ENCODE measurements at regions not wholly inside any gene's neighbourhood (a gene's known extent, or its start where the extent isn't known, plus 50 kb on each side); places are given as distances from the start of the nearest gene placed in this dataset.

- POLR2A ChIA-PET, result no interaction called here
- CTCF ChIA-PET, result no interaction called here
- Histone ChIP-seq H3K79me2 (ENCODE audit: insufficient read depth, low read length) (no peaks in the 10 kb centered on the region), H3K27ac (ENCODE audit: low read depth, low read length) (no peak overlapping the region), H3K9ac (ENCODE audit: low read length) (no peak overlapping the region), H3K4me2 (ENCODE audit: low read length) (no peak overlapping the region), H3K4me3 (replicated peaks in 1 of 2; ENCODE audit: low read depth in 1 of 2, low read length in 2 of 2) (no peak overlapping the region), H4K20me1 (ENCODE audit: insufficient read depth) (no peaks in the 10 kb centered on the region), H3K27me3 (ENCODE audit: insufficient read depth, low read length) (peaks cover 15% of the 10 kb centered on the region; the same call in 1 of the 2 replicates), H2AFZ (ENCODE audit: low read depth, low read length, poor library complexity, severe bottlenecking) (no peak overlapping the region), H3K4me1 (ENCODE audit: control insufficient read depth in 1 of 2, insufficient read depth in 2 of 2, low read length in 2 of 2) (no peaks in the 10 kb centered on the region), H3K9me3 (ENCODE audit: control insufficient read depth in 1 of 2, insufficient read depth in 1 of 2, low read depth in 1 of 2, low read length in 2 of 2) (no peaks in the 10 kb centered on the region), H3K9me2 (ENCODE audit: insufficient read depth) (no peaks in the 10 kb centered on the region), H3K36me3 (ENCODE audit: control insufficient read depth in 1 of 2, insufficient read depth in 2 of 2, low read length in 2 of 2) (no peaks in the 10 kb centered on the region)
- DNase-seq (ENCODE audit: low read depth, low spot score) (no peak), ATAC-seq (no peak)
- BruUV-seq (replicated peaks), result no TSS peak
- RAD21 ChIA-PET (ENCODE audit: low non-redundant PET in 1 of 2, low total read pairs in 2 of 2, uncharacterized antibody in 2 of 2, unreplicated experiment in 2 of 2), result no interaction called here
- intact Hi-C loops (cut with micrococcal nuclease), result no loop called here
- TF ChIP-seq EZH2phosphoT487 (IDR thresholded peaks at IDR 0.05; ENCODE audit: borderline replicate concordance) (no peak), POLR2A (IDR thresholded peaks at IDR 0.05; ENCODE audit: borderline replicate concordance, extremely low read depth, insufficient read depth, insufficient read length) (no peak), JUND (IDR thresholded peaks at IDR 0.05) (no peak), ZBTB33 (IDR thresholded peaks at IDR 0.05; ENCODE audit: extremely low read depth, insufficient replicate concordance, low read length) (no peak), CEBPB (IDR thresholded peaks at IDR 0.05; ENCODE audit: low read depth) (no peak), EGR1 (IDR thresholded peaks at IDR 0.05; ENCODE audit: low read depth) (no peak), ZFX (IDR thresholded peaks at IDR 0.05) (no peak), RAD21 (IDR thresholded peaks at IDR 0.05; ENCODE audit: low read depth) (no peak), SRF (IDR thresholded peaks at IDR 0.05; ENCODE audit: low read depth) (no peak), POLR2AphosphoS5 (IDR thresholded peaks at IDR 0.05; ENCODE audit: low read depth, low read length) (no peak), YY1 (IDR thresholded peaks at IDR 0.05; ENCODE audit: extremely low read depth, insufficient replicate concordance, low read depth, low read length) (no peak), TCF7L2 (IDR thresholded peaks at IDR 0.05; ENCODE audit: borderline replicate concordance, extremely low read depth, insufficient read depth, insufficient read length) (no peak), ZNF274 (IDR thresholded peaks at IDR 0.05; ENCODE audit: low read depth, low read length) (no peak), ELF1 (IDR thresholded peaks at IDR 0.05; ENCODE audit: borderline replicate concordance, low read depth) (no peak), REST (IDR thresholded peaks at IDR 0.05; ENCODE audit: low read depth) (no peak), FOSL1 (IDR thresholded peaks at IDR 0.05; ENCODE audit: low read depth) (no peak), SIN3A (IDR thresholded peaks at IDR 0.05; ENCODE audit: low read depth) (no peak), MAX (IDR thresholded peaks at IDR 0.05) (no peak), EZH2 (IDR thresholded peaks at IDR 0.05) (no peak), CTCF (IDR thresholded peaks at IDR 0.05 in 2 of 3, conservative IDR thresholded peaks at IDR 0.05 in 1 of 3; ENCODE audit: borderline replicate concordance in 1 of 3, insufficient read depth in 1 of 3, low read depth in 2 of 3, low read length in 2 of 3) (no peak)
These were observed 621.4 kb downstream of the BRD1 start for GRCh38 chr22:49206281-49206680.
